Body of pancreas (tissue), 4 donors: ENCODE measurements at regions not wholly inside any gene's neighbourhood (a gene's known extent, or its start where the extent isn't known, plus 50 kb on each side); places are given as distances from the start of the nearest gene placed in this dataset.

Experiments
- ATAC-seq: fragments of 150-250 bp; one replicate; pipeline ENCODE4 v1.9.1; 2016
- DNase-seq, 4 donors: peaks; one replicate each; pipeline ENCODE4 v3.0.0-alpha.2; 2019
- H3K27ac ChIP-seq, 4 donors: fragments of 200-600 bp; sonication (generic); 1 replicate in 3 of 4; 2 replicates in 1 of 4; pipeline versions ENCODE4 v1.5.1 to v1.6.1; 2016 to 2019; ENCODE audit warnings: mild to moderate bottlenecking in 1 of 4, mixed read lengths in 1 of 4, moderate library complexity in 1 of 4
- H3K27me3 ChIP-seq, 2 donors: fragments of 200-600 bp; sonication (generic); one replicate each; pipeline ENCODE4 v1.6.0; 2016; ENCODE audit warnings: mild to moderate bottlenecking in 1 of 2
- H3K36me3 ChIP-seq, 2 donors: fragments of 200-600 bp; sonication (generic); replicated peaks in 1 of 2; 2 replicates each; pipeline ENCODE4 v1.5.1; 2016; ENCODE audit warnings: low read depth in 2 of 2; ENCODE audit not compliant: insufficient read depth in 1 of 2
- H3K4me1 ChIP-seq: fragments of 200-600 bp; sonication (generic); one replicate; pipeline ENCODE4 v1.6.0; 2016
- H3K4me3 ChIP-seq, 2 donors: fragments of 200-600 bp; sonication (generic); 1 replicate in 1 of 2; 2 replicates in 1 of 2; pipeline ENCODE4 v1.5.1; 2016 to 2019
- H3K9me3 ChIP-seq, 3 donors: fragments of 200-600 bp; sonication (generic); 1 replicate in 2 of 3; 2 replicates in 1 of 3; pipeline ENCODE4 v1.5.1; 2016
- POLR2A ChIP-seq, 3 donors: fragments of 450-650 bp; IDR thresholded peaks; one replicate each; pipeline ENCODE4 v1.6.1; 2016; ENCODE audit warnings: antibody characterized with exemption in 3 of 3, mild to moderate bottlenecking in 2 of 3
- WGBS, 2 donors: methylation state at CpG; one replicate each; pipeline ENCODE4 v1.1.5; 2017; 5-methylcytosine and 5-hydroxymethylcytosine counted together
- intact Hi-C: fragments of 100-400 bp; cut with DNase I; formaldehyde crosslinking; loops from one replicate; pipeline ENCODE4 v1.15.1; 2023
- TF ChIP-seq, protein P1 (sequence below), 7 experiments: fragments of 450-650 bp in 4 of 7; fragments of 200-600 bp in 3 of 7; sonication (generic) in 3 of 7; IDR thresholded peaks; one replicate each; pipeline ENCODE4 v1.5.1; 2016 to 2019; ENCODE audit warnings: antibody characterized with exemption in 7 of 7

- DNase-seq = no peak
- no peak for TF ChIP-seq POLR2A (IDR thresholded peaks at IDR 0.05)
- TF ChIP-seq, protein P1, sequence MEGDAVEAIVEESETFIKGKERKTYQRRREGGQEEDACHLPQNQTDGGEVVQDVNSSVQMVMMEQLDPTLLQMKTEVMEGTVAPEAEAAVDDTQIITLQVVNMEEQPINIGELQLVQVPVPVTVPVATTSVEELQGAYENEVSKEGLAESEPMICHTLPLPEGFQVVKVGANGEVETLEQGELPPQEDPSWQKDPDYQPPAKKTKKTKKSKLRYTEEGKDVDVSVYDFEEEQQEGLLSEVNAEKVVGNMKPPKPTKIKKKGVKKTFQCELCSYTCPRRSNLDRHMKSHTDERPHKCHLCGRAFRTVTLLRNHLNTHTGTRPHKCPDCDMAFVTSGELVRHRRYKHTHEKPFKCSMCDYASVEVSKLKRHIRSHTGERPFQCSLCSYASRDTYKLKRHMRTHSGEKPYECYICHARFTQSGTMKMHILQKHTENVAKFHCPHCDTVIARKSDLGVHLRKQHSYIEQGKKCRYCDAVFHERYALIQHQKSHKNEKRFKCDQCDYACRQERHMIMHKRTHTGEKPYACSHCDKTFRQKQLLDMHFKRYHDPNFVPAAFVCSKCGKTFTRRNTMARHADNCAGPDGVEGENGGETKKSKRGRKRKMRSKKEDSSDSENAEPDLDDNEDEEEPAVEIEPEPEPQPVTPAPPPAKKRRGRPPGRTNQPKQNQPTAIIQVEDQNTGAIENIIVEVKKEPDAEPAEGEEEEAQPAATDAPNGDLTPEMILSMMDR (IDR thresholded peaks at IDR 0.05) = no peak
- intact Hi-C loops = no loop called here
- no peak overlapping the region for H3K4me3 ChIP-seq
- peaks cover 0 to 10% (median 0%) of the 10 kb centered on the region in 3 donors for H3K9me3 ChIP-seq
- no peak overlapping the region for H3K27ac ChIP-seq
- ATAC-seq = no peak
- no peaks in the 10 kb centered on the region for H3K36me3 ChIP-seq
- WGBS, 2 donors = 94 to 100% methylated on average over 2 of the region's 2 CpGs
- no peaks in the 10 kb centered on the region for H3K4me1 ChIP-seq
- H3K27me3 ChIP-seq = no peaks in the 10 kb centered on the region
Observed at GRCh38 chr18:35827903-35828275, 144.6 kb upstream of the RMP24 start.

GRCh38 chr18:35828591-35828990, 143.9 kb upstream of the RMP24 start:
- no peaks in the 10 kb centered on the region for H3K36me3 ChIP-seq
- DNase-seq (no peak), ATAC-seq (no peak)
- peaks cover 0 to 11% (median 0%) of the 10 kb centered on the region in 3 donors for H3K9me3 ChIP-seq
- H3K4me1 ChIP-seq = no peaks in the 10 kb centered on the region
- TF ChIP-seq, protein P1 (IDR thresholded peaks at IDR 0.05) = no peak
- TF ChIP-seq POLR2A (IDR thresholded peaks at IDR 0.05) = no peak
- H3K27ac ChIP-seq = no peak overlapping the region
- H3K4me3 ChIP-seq = no peak overlapping the region
- intact Hi-C loops = no loop called here
- WGBS, 2 donors = 92 to 93% methylated on average over 2 of the region's 2 CpGs
- no peaks in the 10 kb centered on the region for H3K27me3 ChIP-seq

DNA sequence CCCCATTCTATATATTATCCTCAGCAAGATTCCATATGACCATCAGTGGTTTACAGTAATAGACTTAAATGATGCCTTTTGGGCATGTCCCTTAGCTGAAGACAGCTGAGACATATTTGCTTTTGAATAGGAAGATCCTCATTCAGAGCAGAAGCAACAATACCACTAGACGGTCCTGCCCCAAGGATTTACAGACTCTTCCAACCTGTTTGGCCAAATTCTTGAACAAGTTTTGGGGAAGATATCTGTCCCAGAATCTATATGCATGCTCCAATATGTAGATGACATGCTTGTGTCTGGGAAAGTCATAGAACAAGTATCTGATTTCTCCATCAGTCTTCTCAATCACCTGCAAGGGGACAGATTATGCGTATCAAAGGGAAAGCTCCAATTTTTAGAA, 137.1 kb upstream of the RMP24 start:
- ATAC-seq (no peak), DNase-seq (no peak)
- intact Hi-C loops = no loop called here
- WGBS, 2 donors = 82 to 97% methylated on average over 2 of the region's 2 CpGs
- H3K27me3 ChIP-seq = no peaks in the 10 kb centered on the region
- no peak overlapping the region for H3K27ac ChIP-seq
- H3K36me3 ChIP-seq = no peaks in the 10 kb centered on the region
- TF ChIP-seq, protein P1 (IDR thresholded peaks at IDR 0.05) = no peak
- no peak for TF ChIP-seq POLR2A (IDR thresholded peaks at IDR 0.05)
- peaks cover 0 to 11% (median 0%) of the 10 kb centered on the region in 3 donors for H3K9me3 ChIP-seq
- H3K4me1 ChIP-seq = no peaks in the 10 kb centered on the region
- H3K4me3 ChIP-seq = no peak overlapping the region

- intact Hi-C loops = no loop called here
- no peaks in the 10 kb centered on the region for H3K4me1 ChIP-seq
- DNase-seq (no peak), ATAC-seq (no peak)
- H3K9me3 ChIP-seq = peaks cover 0 to 11% (median 0%) of the 10 kb centered on the region in 3 donors
- H3K27me3 ChIP-seq = no peaks in the 10 kb centered on the region
- H3K4me3 ChIP-seq = no peak overlapping the region
- H3K27ac ChIP-seq = no peak overlapping the region
- no peak for TF ChIP-seq POLR2A (IDR thresholded peaks at IDR 0.05)
- TF ChIP-seq, protein P1 (IDR thresholded peaks at IDR 0.05) = no peak
- no peaks in the 10 kb centered on the region for H3K36me3 ChIP-seq
- WGBS, 2 donors = 82 to 89% methylated on average over 2 of the region's 2 CpGs
Observed at GRCh38 chr18:35835833-35836232, 136.6 kb upstream of the RMP24 start.

- WGBS, 2 donors = 64 to 78% methylated on average over 2 of the region's 2 CpGs
Observed at GRCh38 chr18:35836932-35837331, 135.5 kb upstream of the RMP24 start.

More at GRCh38 chr18:35836932-35837331, 135.5 kb upstream of the RMP24 start:
- intact Hi-C loops = no loop called here
- Histone ChIP-seq H3K36me3 (no peaks in the 10 kb centered on the region), H3K9me3 (peaks cover 0 to 11% (median 0%) of the 10 kb centered on the region in 3 donors), H3K27ac (no peak overlapping the region), H3K4me1 (no peaks in the 10 kb centered on the region), H3K27me3 (no peaks in the 10 kb centered on the region), H3K4me3 (no peak overlapping the region)
- ATAC-seq (no peak), DNase-seq (no peak)
- no peak for TF ChIP-seq POLR2A (IDR thresholded peaks at IDR 0.05)
- TF ChIP-seq, protein P1 (IDR thresholded peaks at IDR 0.05) = no peak
